ENCODE measurements at regions not wholly inside any gene's neighbourhood (a gene's known extent, or its start where the extent isn't known, plus 50 kb on each side); places are given as distances from the start of the nearest gene placed in this dataset.
"Not testable (repeated sequence)": the region's sequence is repeated elsewhere in the genome, so short reads cannot be mapped to it uniquely, and the experiment has no call there.

- TF ChIP-seq CTCF (conservative IDR thresholded peaks at IDR 0.05; ENCODE audit: low read depth, low read length): no peak
- no peak for DNase-seq (ENCODE audit: low read depth)
- H3K4me3 ChIP-seq (ENCODE audit: low read length): no peak overlapping the region
These were observed 398.9 kb downstream of the IGSF11 start for GRCh38 chr3:118635711-118636110.

- TF ChIP-seq CTCF (conservative IDR thresholded peaks at IDR 0.05; ENCODE audit: low read depth, low read length): peak; percentile 26
- no peak for DNase-seq (ENCODE audit: low read depth)
- H3K4me3 ChIP-seq (ENCODE audit: low read length): no peak overlapping the region
These were observed 397.8 kb downstream of the IGSF11 start for GRCh38 chr3:118636841-118637240.

GRCh38 chr3:118637846-118638245, 396.8 kb downstream of the IGSF11 start:
- no peak for DNase-seq (ENCODE audit: low read depth)
- no peak overlapping the region for H3K4me3 ChIP-seq (ENCODE audit: low read length)
- no peak for TF ChIP-seq CTCF (conservative IDR thresholded peaks at IDR 0.05; ENCODE audit: low read depth, low read length)

DNA sequence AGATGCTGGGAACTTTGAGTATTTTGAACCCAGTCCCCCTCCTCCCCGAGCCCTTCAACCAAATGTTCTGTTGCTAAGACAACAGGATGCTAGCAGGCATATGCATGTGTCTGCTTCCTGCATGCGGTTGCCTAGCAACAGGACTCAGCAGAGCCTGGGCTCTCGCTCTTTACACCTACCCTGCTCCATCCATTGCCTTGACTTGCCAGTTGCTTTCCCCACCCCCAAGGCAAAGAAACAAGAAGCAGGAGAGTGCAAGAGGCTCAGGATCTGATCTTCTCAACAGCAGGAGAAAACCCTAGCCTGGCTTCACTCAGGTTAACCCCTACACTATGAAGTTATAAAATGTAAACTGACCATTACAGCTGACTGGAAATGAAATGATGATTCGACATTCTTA, 393.0 kb downstream of the IGSF11 start:
- no peak for DNase-seq (ENCODE audit: low read depth)
- no peak overlapping the region for H3K4me3 ChIP-seq (ENCODE audit: low read length)
- TF ChIP-seq CTCF (conservative IDR thresholded peaks at IDR 0.05; ENCODE audit: low read depth, low read length): no peak

DNA sequence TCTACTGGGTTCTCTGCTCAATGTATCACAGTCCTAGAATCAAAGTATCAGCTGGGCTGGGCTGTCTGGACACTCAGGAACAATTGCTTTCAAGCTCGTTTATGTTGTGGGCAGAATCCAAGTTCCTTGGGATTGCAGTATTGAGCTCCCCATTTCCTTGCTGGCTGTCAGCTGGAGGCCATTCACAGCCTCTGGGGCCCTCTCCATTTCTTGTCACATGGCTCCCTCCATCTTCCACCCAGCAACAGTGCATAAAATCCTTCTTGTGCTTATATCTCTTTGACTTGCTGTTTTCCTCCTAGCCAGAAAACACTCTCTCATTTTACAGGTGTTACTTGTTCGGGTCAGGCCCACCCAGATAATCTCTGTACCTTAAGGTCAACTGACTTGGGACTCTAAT, 363.5 kb downstream of the IGSF11 start:
- no peak for DNase-seq (ENCODE audit: low read depth)
- TF ChIP-seq CTCF (conservative IDR thresholded peaks at IDR 0.05; ENCODE audit: low read depth, low read length): no peak
- H3K4me3 ChIP-seq (ENCODE audit: low read length): no peak overlapping the region

DNA sequence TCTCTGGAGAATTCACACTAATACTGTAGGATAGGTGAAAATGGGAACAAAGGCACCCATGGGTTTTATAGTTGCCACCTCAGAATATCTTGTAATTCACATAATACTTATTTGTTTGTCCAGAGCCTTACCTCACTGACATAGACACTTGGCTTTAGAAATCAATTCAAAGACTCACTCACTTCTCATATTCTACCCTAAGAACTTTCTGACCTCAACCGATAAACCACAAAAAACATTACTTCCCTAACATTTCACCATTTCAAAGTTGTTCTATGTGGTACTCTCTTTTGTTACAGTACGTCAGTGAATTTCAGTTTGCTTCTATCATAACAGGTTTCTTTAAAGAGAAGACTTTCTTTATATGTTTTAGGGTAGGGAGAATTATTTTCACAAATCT, 359.3 kb downstream of the IGSF11 start:
- TF ChIP-seq CTCF (conservative IDR thresholded peaks at IDR 0.05; ENCODE audit: low read depth, low read length): no peak
- no peak for DNase-seq (ENCODE audit: low read depth)
- no peak overlapping the region for H3K4me3 ChIP-seq (ENCODE audit: low read length)

DNA sequence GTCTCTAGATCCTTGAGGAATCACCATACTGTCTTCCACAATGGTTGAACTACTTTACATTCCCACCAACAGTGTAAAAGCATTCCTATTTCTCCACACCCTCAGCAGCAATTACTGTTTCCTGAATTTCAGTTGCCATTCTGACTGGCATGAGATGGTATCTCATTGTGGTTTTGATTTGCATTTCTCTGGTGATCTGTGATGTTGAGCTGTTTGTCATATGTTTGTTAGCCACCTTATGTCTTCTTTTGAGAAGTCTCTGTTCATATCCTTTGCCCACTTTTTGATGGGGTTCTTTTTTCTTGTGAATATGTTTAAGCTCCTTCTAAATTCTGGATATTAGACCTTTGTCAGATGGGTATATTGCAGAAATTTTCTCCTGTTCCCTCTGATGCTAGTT, 356.0 kb downstream of the IGSF11 start:
- not testable (repeated sequence) for H3K4me3 ChIP-seq (ENCODE audit: low read length); DNase-seq (ENCODE audit: low read depth)

- no peak for TF ChIP-seq CTCF (conservative IDR thresholded peaks at IDR 0.05; ENCODE audit: low read depth, low read length)
- no peak overlapping the region for H3K4me3 ChIP-seq (ENCODE audit: low read length)
- DNase-seq (ENCODE audit: low read depth): no peak
These were observed 351.7 kb downstream of the IGSF11 start for GRCh38 chr3:118682921-118683320.
